GM12891 (cell line): ENCODE measurements at regions not wholly inside any gene's neighbourhood (a gene's known extent, or its start where the extent isn't known, plus 50 kb on each side); places are given as distances from the start of the nearest gene placed in this dataset.

Experiments used
- PAX5 ChIP-seq: IDR thresholded peaks from 2 replicates; pipeline ENCODE4 v1.6.1; 2011; ENCODE audit warnings: low read length, moderate library complexity, mild to moderate bottlenecking; ENCODE audit not compliant: insufficient read depth, severe bottlenecking
- POLR2A ChIP-seq: IDR thresholded peaks from 2 replicates; pipeline ENCODE4 v1.6.1; 2011; ENCODE audit warnings: low read depth, low read length, control low read depth
- POLR2AphosphoS5 ChIP-seq: IDR thresholded peaks from 2 replicates; pipeline ENCODE4 v1.6.1; 2011; ENCODE audit warnings: low read depth, low read length, control low read depth
- POU2F2 ChIP-seq: IDR thresholded peaks from 2 replicates; pipeline ENCODE4 v1.6.1; 2011; ENCODE audit warnings: low read depth, mild to moderate bottlenecking, control low read depth, low read length, moderate library complexity
- SPI1 ChIP-seq: IDR thresholded peaks from 2 replicates; pipeline ENCODE4 v1.6.1; 2011; ENCODE audit warnings: low read depth, low read length, control low read depth
- TAF1 ChIP-seq: IDR thresholded peaks from 2 replicates; pipeline ENCODE4 v1.6.1; 2011; ENCODE audit warnings: low read depth, low read length, control low read depth

DNA sequence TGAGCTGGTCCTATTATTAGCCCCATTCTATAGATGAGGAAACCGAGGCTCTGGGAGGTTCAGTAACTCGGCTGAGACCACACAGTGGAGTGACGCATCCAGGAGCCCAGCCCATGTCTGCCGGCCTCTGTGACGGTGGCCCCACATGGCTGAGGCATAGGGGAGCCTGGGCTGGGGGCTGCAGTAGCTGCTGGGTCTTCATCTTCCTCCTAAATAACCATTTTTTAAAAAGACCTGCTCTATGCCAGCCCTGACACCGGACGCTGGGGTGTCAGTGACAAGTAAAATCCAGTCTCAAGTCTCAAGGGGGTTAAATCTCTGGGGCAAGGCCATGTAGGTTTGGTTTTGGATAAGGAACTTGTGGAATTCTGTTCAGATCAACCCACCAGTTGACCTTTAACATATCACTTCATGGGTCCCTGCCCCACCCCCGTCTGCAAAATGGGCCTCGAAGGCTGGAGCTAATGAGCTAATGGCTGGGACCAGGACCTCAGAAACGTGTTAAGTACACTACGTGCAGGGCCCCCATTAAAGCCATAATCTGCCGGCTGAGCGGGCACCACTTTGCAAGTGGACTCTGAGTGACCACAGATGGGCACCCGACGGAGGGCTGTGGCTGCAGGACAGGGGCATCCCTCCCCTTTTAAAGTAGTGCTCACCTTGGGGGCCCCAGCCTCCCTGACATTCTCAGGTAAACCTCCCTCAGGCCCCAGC is 136.5 kb upstream of the UNC5B start:
- TF ChIP-seq TAF1 (no peak), POLR2A (no peak), POLR2AphosphoS5 (no peak), SPI1 (no peak), POU2F2 (no peak), PAX5 (no peak)
